ENCODE measurements at regions not wholly inside any gene's neighbourhood (a gene's known extent, or its start where the extent isn't known, plus 50 kb on each side); places are given as distances from the start of the nearest gene placed in this dataset.

DNA sequence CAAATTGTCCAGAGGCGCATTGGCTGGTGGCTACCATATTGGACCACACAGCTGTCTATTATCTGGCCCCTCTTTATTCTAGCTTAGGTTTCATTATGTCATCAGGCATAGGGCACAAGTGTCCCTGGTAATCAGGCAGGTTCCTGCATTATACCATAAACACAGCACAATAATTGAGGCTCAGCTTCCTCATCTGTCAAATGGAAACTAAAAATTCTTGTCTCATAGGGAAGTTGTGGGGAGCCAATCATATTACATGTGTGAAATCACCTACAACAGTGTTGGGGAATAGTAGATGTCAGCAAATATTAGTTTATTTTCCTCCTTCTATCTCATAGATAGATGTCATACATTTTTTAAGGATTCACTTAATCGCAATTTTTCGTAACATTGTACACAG lies 231.0 kb upstream of the SORL1-AS1 start:
- TF ChIP-seq CTCF (IDR thresholded peaks at IDR 0.05; ENCODE audit: poor library complexity) (no peak), EZH2 (IDR thresholded peaks at IDR 0.05; ENCODE audit: borderline replicate concordance) (no peak), EZH2phosphoT487 (IDR thresholded peaks at IDR 0.05; ENCODE audit: low read depth, severe bottlenecking, unreplicated experiment) (no peak)

Data from hepatocyte (in vitro differentiated cells).